Endothelial cell of umbilical vein (primary cell): ENCODE measurements at regions not wholly inside any gene's neighbourhood (a gene's known extent, or its start where the extent isn't known, plus 50 kb on each side); places are given as distances from the start of the nearest gene placed in this dataset.

Experiments
- BruUV-seq: library from RNA; stranded (reverse); fragments of 400-500 nt; replicated peaks from 2 replicates; lab custom pipeline; 2021; lab: Mats Ljungman, UMichigan
- CTCF ChIA-PET: fragments of 300-600, 350-600 bp; sonication (Branson Sonifier 250); formaldehyde crosslinking; loops from one replicate; lab custom pipeline; 2021; ENCODE audit warnings: antibody characterized with exemption, inconsistent platforms; lab: Charles Lee
- POLR2A ChIA-PET: fragments of 300-600, 350-600 bp; sonication (Branson Sonifier 250); formaldehyde crosslinking; loops from one replicate; lab custom pipeline; 2021; ENCODE audit warnings: antibody characterized with exemption, inconsistent platforms; lab: Charles Lee
- DNase-seq: peaks from one replicate; pipeline ENCODE4 v3.0.0-alpha.2; 2011; ENCODE audit warnings: low read depth, low spot score
- FAIRE-seq: peaks from 2 replicates; lab custom pipeline; 2011; peaks lifted over from hg19 to GRCh38; lab: Jason Lieb, UNC
- H2AFZ ChIP-seq: 2 replicates; pipeline ENCODE4 v1.6.0; 2012; ENCODE audit warnings: low read depth, low read length, control low read depth, inconsistent platforms
- H3K27ac ChIP-seq: 2 replicates; pipeline ENCODE4 v1.5.1; 2011; ENCODE audit warnings: low read depth, mild to moderate bottlenecking, control low read depth, low read length, moderate library complexity; ENCODE audit not compliant: insufficient read depth
- H3K27me3 ChIP-seq, 2 experiments: 2 replicates each; pipeline versions ENCODE4 v1.6.0 to v1.6.1; 2011; ENCODE audit warnings: low read length in 2 of 2, mixed read lengths in 1 of 2; ENCODE audit not compliant: control insufficient read depth in 2 of 2, insufficient read depth in 2 of 2
- H3K36me3 ChIP-seq, 2 experiments: 2 replicates in 1 of 2; 3 replicates in 1 of 2; pipeline ENCODE4 v1.5.1; 2011; ENCODE audit warnings: low read length in 2 of 2, mild to moderate bottlenecking in 1 of 2, moderate library complexity in 1 of 2; ENCODE audit not compliant: control insufficient read depth in 2 of 2, insufficient read depth in 2 of 2; ENCODE audit errors: extremely low read depth in 1 of 2
- H3K4me1 ChIP-seq: 3 replicates; pipeline ENCODE4 v1.5.1; 2011; ENCODE audit warnings: mild to moderate bottlenecking, low read length; ENCODE audit not compliant: control insufficient read depth, insufficient read depth; ENCODE audit errors: extremely low read depth
- H3K4me2 ChIP-seq: 2 replicates; pipeline ENCODE4 v1.6.1; 2011; ENCODE audit warnings: low read length, control low read depth, mixed read lengths; ENCODE audit not compliant: insufficient read depth
- H3K4me3 ChIP-seq, 3 experiments: fragments of 200-600 bp in 1 of 3; sonication (generic), shearing (Covaris generic) in 1 of 3; replicated peaks in 1 of 3; 2 replicates each; pipeline ENCODE4 v1.5.1; 2011 to 2016; ENCODE audit warnings: control low read depth in 3 of 3, low read length in 3 of 3, mild to moderate bottlenecking in 2 of 3, inconsistent platforms in 1 of 3, low read depth in 1 of 3, moderate library complexity in 1 of 3; ENCODE audit not compliant: insufficient read depth in 1 of 3
- H3K79me2 ChIP-seq: 2 replicates; pipeline ENCODE4 v1.6.0; 2012; ENCODE audit warnings: low read length, inconsistent platforms; ENCODE audit not compliant: control insufficient read depth, insufficient read depth
- H3K9ac ChIP-seq: replicated peaks from 2 replicates; pipeline ENCODE3; 2011; ENCODE audit warnings: low read length, control low read depth; ENCODE audit not compliant: insufficient read depth; ENCODE audit errors: extremely low read depth
- H3K9me1 ChIP-seq: replicated peaks from 3 replicates; pipeline ENCODE4 v1.6.0; 2011; ENCODE audit warnings: mild to moderate bottlenecking, low read length; ENCODE audit not compliant: control insufficient read depth, insufficient read depth; ENCODE audit errors: extremely low read depth
- H3K9me3 ChIP-seq: replicated peaks from 2 replicates; pipeline ENCODE4 v1.5.1; 2012; ENCODE audit warnings: low read length, inconsistent platforms; ENCODE audit not compliant: control insufficient read depth, insufficient read depth
- H4K20me1 ChIP-seq: replicated peaks from 2 replicates; pipeline ENCODE3; 2011; ENCODE audit warnings: mild to moderate bottlenecking, low read length; ENCODE audit not compliant: control insufficient read depth, insufficient read depth; ENCODE audit errors: extremely low read depth
- EZH2 ChIP-seq: IDR thresholded peaks from 2 replicates; pipeline ENCODE4 v1.6.1; 2012; ENCODE audit warnings: borderline replicate concordance, low read depth, mild to moderate bottlenecking, moderate library complexity, low read length, inconsistent platforms; ENCODE audit not compliant: severe bottlenecking
- FOS ChIP-seq: IDR thresholded peaks from 2 replicates; pipeline ENCODE4 v1.6.1; 2011; ENCODE audit warnings: mild to moderate bottlenecking, low read length, moderate library complexity, borderline replicate concordance; ENCODE audit not compliant: insufficient read depth
- GATA2 ChIP-seq: IDR thresholded peaks from 2 replicates; pipeline ENCODE4 v1.7.0; 2011; ENCODE audit warnings: low read depth, mild to moderate bottlenecking, moderate library complexity, mixed read lengths, low read length; ENCODE audit not compliant: insufficient read length, insufficient read depth
- JUN ChIP-seq: IDR thresholded peaks from 2 replicates; pipeline ENCODE4 v1.6.1; 2011; ENCODE audit warnings: borderline replicate concordance, low read depth; ENCODE audit not compliant: insufficient read length, insufficient read depth
- MYC ChIP-seq: IDR thresholded peaks from one replicate; pipeline ENCODE4 v1.6.1; 2011; ENCODE audit warnings: mild to moderate bottlenecking, low read depth, low read length
- POLR2A ChIP-seq: IDR thresholded peaks from 2 replicates; pipeline ENCODE4 v1.6.1; 2012; ENCODE audit warnings: low read depth, mild to moderate bottlenecking, control low read depth, low read length
- POLR2AphosphoS5 ChIP-seq: IDR thresholded peaks from 2 replicates; pipeline ENCODE4 v1.6.1; 2012; ENCODE audit warnings: low read depth, mild to moderate bottlenecking, control low read depth, low read length, moderate library complexity; ENCODE audit not compliant: insufficient read depth
- dilution Hi-C: fragments of 300-500 bp; cut with MboI; formaldehyde crosslinking; loops from one replicate; pipeline ENCODE4 v1.15.0; 2019; ENCODE audit warnings: low sequenced_read_pairs; ENCODE audit not compliant: extremely low pct_ligation_motif_present
- intact Hi-C: fragments of 100-400 bp; cut with micrococcal nuclease; formaldehyde crosslinking; loops from one replicate; pipeline ENCODE4 v1.10.0; 2022
- TF ChIP-seq, protein P1 (sequence below): IDR thresholded peaks from 2 replicates; pipeline ENCODE4 v1.6.1; 2011; ENCODE audit not compliant: insufficient read depth, insufficient read length
- TF ChIP-seq, protein P2 (sequence below), 2 donors: IDR thresholded peaks; 1 replicate in 1 of 2; 2 replicates in 1 of 2; pipeline ENCODE4 v1.5.1; 2011; ENCODE audit warnings: low read length in 2 of 2, mild to moderate bottlenecking in 2 of 2, moderate library complexity in 2 of 2, control low read depth in 1 of 2, inconsistent platforms in 1 of 2, low read depth in 1 of 2; ENCODE audit not compliant: insufficient read depth in 1 of 2; ENCODE audit errors: extremely low read depth in 1 of 2

- POLR2A ChIA-PET, result no interaction called here
- H3K27me3 ChIP-seq, result no peaks in the 10 kb centered on the region
- CTCF ChIA-PET, result no interaction called here
- TF ChIP-seq FOS (no peak), MYC (no peak), GATA2 (no peak), EZH2 (no peak)
- TF ChIP-seq, protein P1, sequence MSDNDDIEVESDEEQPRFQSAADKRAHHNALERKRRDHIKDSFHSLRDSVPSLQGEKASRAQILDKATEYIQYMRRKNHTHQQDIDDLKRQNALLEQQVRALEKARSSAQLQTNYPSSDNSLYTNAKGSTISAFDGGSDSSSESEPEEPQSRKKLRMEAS, result no peak
- no peaks in the 10 kb centered on the region for H3K4me1 ChIP-seq
- dilution Hi-C loops (no loop called here), intact Hi-C loops (no loop called here)
- H3K4me3 ChIP-seq, result no peak overlapping the region
- no peaks in the 10 kb centered on the region for H4K20me1 ChIP-seq
- H2AFZ ChIP-seq, result no peak overlapping the region
- no peak overlapping the region for H3K9ac ChIP-seq
- no peaks in the 10 kb centered on the region for H3K9me1 ChIP-seq
- H3K36me3 ChIP-seq, result no peaks in the 10 kb centered on the region
- no peak for DNase-seq
- FAIRE-seq, result no peak
- H3K4me2 ChIP-seq, result no peak overlapping the region
- no peak overlapping the region for H3K27ac ChIP-seq
- BruUV-seq, result no TSS peak
- H3K79me2 ChIP-seq, result no peaks in the 10 kb centered on the region
- H3K9me3 ChIP-seq, result no peaks in the 10 kb centered on the region
Observed at GRCh38 chr4:33052241-33052640, 2332.1 kb downstream of the PCDH7 start.

- Histone ChIP-seq H3K9me3 (no peaks in the 10 kb centered on the region), H3K36me3 (no peaks in the 10 kb centered on the region), H3K9ac (no peak overlapping the region), H3K4me3 (no peak overlapping the region), H4K20me1 (no peaks in the 10 kb centered on the region), H3K4me2 (no peak overlapping the region), H3K79me2 (no peaks in the 10 kb centered on the region), H3K27me3 (no peaks in the 10 kb centered on the region), H3K9me1 (no peaks in the 10 kb centered on the region), H3K27ac (no peak overlapping the region), H2AFZ (no peak overlapping the region), H3K4me1 (no peaks in the 10 kb centered on the region)
- POLR2A ChIA-PET, result no interaction called here
- no TSS peak for BruUV-seq
- CTCF ChIA-PET, result no interaction called here
- intact Hi-C loops, result no loop called here
- DNase-seq (no peak), FAIRE-seq (no peak)
- dilution Hi-C loops, result no loop called here
- TF ChIP-seq POLR2A (no peak), POLR2AphosphoS5 (no peak), FOS (no peak), MYC (no peak), EZH2 (no peak), GATA2 (no peak), JUN (no peak)
- TF ChIP-seq, protein P1, result no peak
- TF ChIP-seq, protein P2, sequence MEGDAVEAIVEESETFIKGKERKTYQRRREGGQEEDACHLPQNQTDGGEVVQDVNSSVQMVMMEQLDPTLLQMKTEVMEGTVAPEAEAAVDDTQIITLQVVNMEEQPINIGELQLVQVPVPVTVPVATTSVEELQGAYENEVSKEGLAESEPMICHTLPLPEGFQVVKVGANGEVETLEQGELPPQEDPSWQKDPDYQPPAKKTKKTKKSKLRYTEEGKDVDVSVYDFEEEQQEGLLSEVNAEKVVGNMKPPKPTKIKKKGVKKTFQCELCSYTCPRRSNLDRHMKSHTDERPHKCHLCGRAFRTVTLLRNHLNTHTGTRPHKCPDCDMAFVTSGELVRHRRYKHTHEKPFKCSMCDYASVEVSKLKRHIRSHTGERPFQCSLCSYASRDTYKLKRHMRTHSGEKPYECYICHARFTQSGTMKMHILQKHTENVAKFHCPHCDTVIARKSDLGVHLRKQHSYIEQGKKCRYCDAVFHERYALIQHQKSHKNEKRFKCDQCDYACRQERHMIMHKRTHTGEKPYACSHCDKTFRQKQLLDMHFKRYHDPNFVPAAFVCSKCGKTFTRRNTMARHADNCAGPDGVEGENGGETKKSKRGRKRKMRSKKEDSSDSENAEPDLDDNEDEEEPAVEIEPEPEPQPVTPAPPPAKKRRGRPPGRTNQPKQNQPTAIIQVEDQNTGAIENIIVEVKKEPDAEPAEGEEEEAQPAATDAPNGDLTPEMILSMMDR (IDR thresholded peaks at IDR 0.05; ENCODE audit: extremely low read depth in 1 of 2, insufficient read depth in 1 of 2, low read depth in 1 of 2, low read length in 2 of 2), result no peak
Observed at GRCh38 chr4:33054161-33054560, 2334.0 kb downstream of the PCDH7 start.
